Left lung (tissue), 4 donors: ENCODE measurements at regions not wholly inside any gene's neighbourhood (a gene's known extent, or its start where the extent isn't known, plus 50 kb on each side); places are given as distances from the start of the nearest gene placed in this dataset.

Source experiments
- ATAC-seq: fragments of 200-7000 bp; cut with Tn5 transposase; one replicate; pipeline ENCODE4 v1.9.1; 2020; ENCODE audit warnings: moderate library complexity
- DNase-seq, 4 donors: peaks; one replicate each; pipeline ENCODE4 v3.0.0-alpha.2; 2013 to 2020
- H3K27ac ChIP-seq, 2 donors: fragments of 200-600 bp; sonication (generic) in 1 of 2; one replicate each; pipeline versions ENCODE4 v1.5.0 to v1.8.0; 2020 to 2021
- H3K27me3 ChIP-seq, 2 donors: fragments of 200-600 bp; sonication (generic) in 1 of 2; one replicate each; pipeline versions ENCODE4 v1.5.0 to v1.8.0; 2020 to 2021
- H3K36me3 ChIP-seq, 2 donors: fragments of 200-600 bp; sonication (generic) in 1 of 2; one replicate each; pipeline versions ENCODE4 v1.5.0 to v1.8.0; 2020 to 2021
- H3K4me1 ChIP-seq, 2 donors: fragments of 200-600 bp; one replicate each; pipeline ENCODE4 v1.8.0; 2021
- H3K4me3 ChIP-seq, 2 donors: fragments of 200-600 bp; sonication (generic) in 1 of 2; one replicate each; pipeline versions ENCODE4 v1.5.0 to v1.8.0; 2020 to 2021; ENCODE audit warnings: mild to moderate bottlenecking in 1 of 2
- H3K9me3 ChIP-seq, 2 donors: fragments of 200-600 bp; sonication (generic) in 1 of 2; one replicate each; pipeline versions ENCODE4 v1.5.0 to v1.8.0; 2020 to 2021
- CTCF ChIP-seq, 2 donors: fragments of 200-600 bp; sonication (generic) in 1 of 2; IDR thresholded peaks; one replicate each; pipeline versions ENCODE4 v1.5.0 to v1.8.0; 2021; ENCODE audit warnings: antibody characterized with exemption in 2 of 2
- intact Hi-C, 2 donors: fragments of 100-400 bp; cut with DNase I; formaldehyde crosslinking; loops; one replicate each; pipeline versions ENCODE4 v1.11.2 to v1.14.2; 2022
- donor health status: DM: no; HTN: yes; CAD: no.
- donor health status: DM: no; HTN: no; CAD: no.

- TF ChIP-seq CTCF (IDR thresholded peaks at IDR 0.05): no peak
- no peak overlapping the region for H3K27ac ChIP-seq
- H3K27me3 ChIP-seq: no peaks in the 10 kb centered on the region
- peak in 1 of 4 donors; percentile 23 for DNase-seq
- no peaks in the 10 kb centered on the region for H3K4me1 ChIP-seq
- intact Hi-C loops: no loop called here
- peaks cover 0 to 12% of the 10 kb centered on the region in 2 donors for H3K9me3 ChIP-seq
- no peak overlapping the region for H3K4me3 ChIP-seq
- H3K36me3 ChIP-seq: no peaks in the 10 kb centered on the region
- ATAC-seq: no peak
Observed at GRCh38 chr12:42957136-42957535, 367.6 kb upstream of the PRICKLE1 start.

GRCh38 chr12:42953021-42953420 lies 363.5 kb upstream of the PRICKLE1 start:
- Histone ChIP-seq H3K4me3 (no peak overlapping the region), H3K9me3 (peaks cover 0 to 14% of the 10 kb centered on the region in 2 donors), H3K36me3 (no peaks in the 10 kb centered on the region), H3K27me3 (no peaks in the 10 kb centered on the region), H3K27ac (no peak overlapping the region), H3K4me1 (no peaks in the 10 kb centered on the region)
- ATAC-seq: no peak
- TF ChIP-seq CTCF (IDR thresholded peaks at IDR 0.05): no peak
- intact Hi-C loops: no loop called here
- DNase-seq: no peak

- ATAC-seq: no peak
- no peaks in the 10 kb centered on the region for H3K4me1 ChIP-seq
- H3K36me3 ChIP-seq: no peaks in the 10 kb centered on the region
- H3K27me3 ChIP-seq: no peaks in the 10 kb centered on the region
- no peak overlapping the region for H3K27ac ChIP-seq
- H3K9me3 ChIP-seq: peaks cover 0 to 27% of the 10 kb centered on the region in 2 donors
- DNase-seq: no peak
- intact Hi-C loops: no loop called here
- TF ChIP-seq CTCF (IDR thresholded peaks at IDR 0.05): no peak
- no peak overlapping the region for H3K4me3 ChIP-seq
Observed at GRCh38 chr12:42946871-42947381, 357.4 kb upstream of the PRICKLE1 start.

- ATAC-seq: no peak
- no peak for TF ChIP-seq CTCF (IDR thresholded peaks at IDR 0.05)
- intact Hi-C loops: no loop called here
- peaks cover 0 to 37% of the 10 kb centered on the region in 2 donors for H3K9me3 ChIP-seq
- H3K4me3 ChIP-seq: no peak overlapping the region
- no peaks in the 10 kb centered on the region for H3K36me3 ChIP-seq
- H3K4me1 ChIP-seq: no peaks in the 10 kb centered on the region
- DNase-seq: no peak
- H3K27me3 ChIP-seq: no peaks in the 10 kb centered on the region
- no peak overlapping the region for H3K27ac ChIP-seq
Observed at GRCh38 chr12:42945927-42946326, 356.4 kb upstream of the PRICKLE1 start.

GRCh38 chr12:42944516-42944915 lies 355.0 kb upstream of the PRICKLE1 start:
- no peaks in the 10 kb centered on the region for H3K36me3 ChIP-seq
- no peak for DNase-seq
- H3K27me3 ChIP-seq: no peaks in the 10 kb centered on the region
- no peaks in the 10 kb centered on the region for H3K4me1 ChIP-seq
- ATAC-seq: no peak
- no peak for TF ChIP-seq CTCF (IDR thresholded peaks at IDR 0.05)
- peaks cover 0 to 50% of the 10 kb centered on the region in 2 donors for H3K9me3 ChIP-seq
- no peak overlapping the region for H3K27ac ChIP-seq
- no peak overlapping the region for H3K4me3 ChIP-seq
- intact Hi-C loops: no loop called here
